ELF-1 (cell line): ENCODE measurements at regions not wholly inside any gene's neighbourhood (a gene's known extent, or its start where the extent isn't known, plus 50 kb on each side); places are given as distances from the start of the nearest gene placed in this dataset.
"Not testable (repeated sequence)": the region's sequence is repeated elsewhere in the genome, so short reads cannot be mapped to it uniquely, and the experiment has no call there.

Source experiments
- DNase-seq: peaks from one replicate; pipeline ENCODE4 v3.0.0-alpha.2; 2016; ENCODE audit warnings: low read depth, low spot score

DNA sequence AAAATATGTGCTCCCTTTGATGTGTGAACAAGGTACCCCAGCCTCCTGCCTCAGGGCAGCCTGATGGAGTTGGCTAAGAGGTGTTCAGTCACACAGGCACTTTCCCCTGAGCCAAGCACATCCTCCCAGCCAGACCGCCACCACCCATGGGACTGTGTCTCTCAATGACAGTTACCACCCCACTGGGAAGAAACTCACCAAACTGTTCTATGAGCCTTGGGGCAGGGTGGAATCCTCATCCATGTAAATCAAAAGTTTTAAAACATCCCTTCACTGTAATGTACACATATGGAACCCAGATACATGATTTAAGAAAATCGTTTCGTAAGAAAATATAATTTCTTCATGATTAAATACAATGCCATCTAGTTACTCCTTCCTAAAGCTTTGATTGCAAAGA lies 138.4 kb upstream of the LSM14A start:
- DNase-seq, result no peak

DNA sequence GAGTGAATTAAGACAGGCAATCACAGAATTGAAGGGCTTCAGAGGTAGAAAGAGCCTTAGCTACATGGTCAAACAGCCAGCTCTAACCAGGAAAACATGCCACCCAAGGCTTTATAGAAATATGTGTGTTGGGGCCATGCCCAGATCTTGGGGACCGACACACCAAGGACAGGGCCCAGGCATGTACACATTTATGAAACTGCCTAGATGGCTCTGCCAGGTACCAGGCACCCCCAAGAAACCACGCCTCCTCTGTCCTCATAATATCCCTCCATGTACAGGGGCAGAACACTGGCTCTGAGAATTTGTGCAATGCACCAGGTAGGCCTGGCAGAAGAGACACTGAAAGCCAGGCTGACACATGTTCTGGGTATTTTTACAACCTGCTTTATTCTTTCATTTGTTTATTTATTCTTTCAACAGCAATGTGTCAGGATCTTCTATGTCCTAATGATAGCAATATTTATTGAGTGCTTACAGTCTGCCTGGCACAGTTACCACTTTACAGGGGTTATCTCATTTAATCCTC lies 137.9 kb upstream of the LSM14A start:
- no peak for DNase-seq

DNA sequence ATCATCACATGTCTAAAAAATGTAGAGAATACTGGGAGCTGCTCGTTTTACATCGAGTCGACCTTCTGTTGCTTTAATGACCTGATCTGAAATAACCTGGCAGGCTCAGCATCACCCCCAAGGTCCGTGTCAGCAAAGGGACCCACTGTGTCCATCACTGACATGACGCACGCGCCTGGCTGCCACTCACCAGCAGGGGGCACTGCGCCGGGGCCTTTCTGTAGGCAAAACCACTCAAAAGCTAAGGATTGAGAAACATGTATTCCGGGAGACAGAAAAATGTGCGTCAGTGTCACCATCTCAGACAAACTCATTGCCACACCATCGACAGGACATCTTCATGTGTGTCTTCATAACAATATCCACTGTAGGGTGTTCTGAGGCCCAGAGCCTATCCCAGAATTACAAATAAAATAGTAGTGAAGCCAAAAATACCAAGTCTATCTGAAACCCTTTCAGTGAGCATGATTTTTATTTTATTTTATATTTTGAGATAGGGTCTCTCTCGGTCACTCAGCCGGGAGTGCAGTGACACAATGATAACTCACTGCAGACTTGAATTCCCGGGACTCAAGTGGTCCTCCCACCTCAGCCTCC lies 130.3 kb upstream of the LSM14A start:
- DNase-seq, result peak; percentile 70

GRCh38 chr19:34044021-34044420 lies 128.3 kb upstream of the LSM14A start:
- DNase-seq, result peak; percentile 71

DNA sequence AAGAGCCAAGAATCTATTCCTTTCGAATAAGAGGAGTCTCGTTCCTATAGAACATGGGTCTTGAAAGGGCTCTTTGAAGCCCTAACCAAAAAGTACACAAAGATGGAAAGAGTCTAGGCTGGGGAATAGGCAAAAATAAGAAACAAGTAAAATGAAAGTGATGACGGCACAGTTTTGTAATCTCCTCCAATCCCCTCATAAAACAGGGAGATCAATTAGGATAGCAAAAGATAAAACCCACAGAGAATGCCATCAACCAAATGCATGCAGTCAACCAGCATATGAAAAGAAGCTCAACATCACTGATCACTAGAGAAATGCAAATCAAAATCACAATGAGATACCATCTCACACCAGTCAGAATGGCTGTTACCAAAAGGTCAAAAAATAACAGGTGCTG lies 122.4 kb upstream of the LSM14A start:
- no peak for DNase-seq

DNA sequence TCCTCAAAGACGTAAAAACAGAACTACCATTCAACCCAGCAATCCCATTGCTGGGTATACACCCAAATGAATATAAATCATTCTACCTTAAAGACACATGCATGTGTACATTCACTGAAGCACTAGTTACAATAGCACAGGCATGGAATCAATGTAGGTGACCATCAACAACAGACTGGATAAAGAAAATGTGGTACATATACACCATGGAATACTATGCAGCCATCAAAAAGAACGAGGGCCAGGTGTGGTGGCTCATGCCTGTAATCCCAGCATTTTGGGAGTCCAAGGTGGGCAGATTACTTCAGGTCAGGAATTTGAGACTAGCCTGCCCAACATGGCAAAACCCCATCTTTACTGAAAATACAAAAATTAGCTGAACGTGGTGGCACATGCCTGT lies 121.9 kb upstream of the LSM14A start:
- DNase-seq, result not testable (repeated sequence)

DNA sequence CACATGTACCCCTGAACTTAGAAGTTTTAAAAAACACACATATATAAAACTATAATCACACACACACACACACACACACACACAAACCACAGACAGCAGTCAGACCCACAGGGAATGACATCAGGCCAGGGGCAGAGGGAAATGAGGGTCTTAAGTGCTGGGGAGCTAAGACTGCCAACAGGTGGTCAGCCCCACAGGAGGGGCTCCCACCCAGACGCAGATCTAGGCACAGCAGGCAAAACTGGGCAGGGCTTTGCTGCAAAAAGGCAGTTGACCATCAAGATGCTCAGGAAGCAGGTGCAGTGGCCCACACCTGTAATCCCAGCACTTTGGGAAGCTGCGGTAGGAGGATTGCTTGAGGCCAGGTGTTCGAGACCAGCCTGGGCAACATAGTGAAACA lies 121.0 kb upstream of the LSM14A start:
- DNase-seq, result no peak

DNA sequence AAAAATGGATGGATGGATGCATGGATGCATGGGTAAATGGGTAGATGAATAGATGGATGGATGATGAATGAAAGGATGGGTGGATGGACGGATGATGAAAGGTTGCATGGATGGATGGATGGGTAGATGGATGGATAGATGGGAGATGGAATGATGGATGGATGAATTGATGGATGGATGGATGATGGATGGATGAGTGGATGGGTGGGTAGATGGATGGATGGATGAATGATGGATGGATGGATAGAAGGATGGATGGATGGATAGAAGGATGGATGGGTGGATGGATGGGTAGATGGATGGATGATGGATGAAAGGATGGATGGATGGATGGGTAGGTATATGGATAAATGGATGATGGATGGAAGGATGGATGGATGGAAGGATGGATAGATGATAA lies 115.1 kb upstream of the LSM14A start:
- DNase-seq, result no peak

DNA sequence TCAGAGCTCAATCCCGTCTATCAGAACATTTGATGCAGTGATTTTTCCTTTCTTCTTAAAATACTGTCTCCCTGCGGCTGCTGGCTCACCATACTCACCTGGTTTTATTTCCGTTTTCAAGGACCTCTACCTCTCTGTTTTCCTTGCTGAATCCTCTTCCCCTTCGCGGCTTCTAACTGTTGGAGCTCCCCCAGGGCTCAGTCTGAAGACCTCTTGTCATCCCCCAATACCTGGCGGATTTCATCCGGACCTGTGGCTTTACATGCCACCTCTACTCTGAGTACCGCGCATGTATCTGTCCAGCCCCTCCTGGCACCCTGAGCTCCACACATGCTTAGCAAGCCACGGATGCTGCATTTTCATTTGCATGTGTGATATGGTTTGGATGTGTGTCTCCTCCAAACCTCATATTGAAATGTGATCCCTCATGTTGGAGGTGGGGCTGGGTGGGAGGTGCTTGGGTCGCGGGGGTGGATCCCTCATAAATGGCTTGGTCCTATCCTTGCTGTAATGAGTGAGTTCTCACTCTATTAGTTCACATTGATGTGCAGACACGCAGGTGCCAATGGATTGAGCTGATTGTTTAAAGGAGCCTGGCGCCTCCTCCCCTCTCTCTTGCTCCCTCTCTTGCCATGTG lies 106.2 kb upstream of the LSM14A start:
- DNase-seq, result no peak

DNA sequence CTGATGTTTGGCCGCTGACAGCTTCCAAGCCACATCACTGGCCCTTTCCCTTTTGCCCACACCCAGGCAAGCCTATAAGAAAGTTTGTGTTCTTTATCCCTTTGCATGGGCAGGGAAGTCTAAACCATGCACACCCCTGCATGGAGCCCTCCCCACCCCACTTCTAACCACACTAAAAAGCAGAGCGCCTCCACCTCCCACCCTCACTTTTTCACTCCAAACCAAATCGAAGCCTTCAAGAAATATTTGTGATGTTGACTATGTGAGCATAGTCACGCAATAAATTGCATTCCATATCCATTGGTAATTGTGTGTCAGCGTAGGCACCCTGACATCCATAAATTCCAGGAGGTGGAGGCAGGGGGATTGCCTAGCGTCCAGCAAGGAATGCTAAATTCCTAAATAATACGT lies 104.4 kb upstream of the LSM14A start:
- no peak for DNase-seq

GRCh38 chr19:34075661-34076091 lies 96.6 kb upstream of the LSM14A start:
- DNase-seq, result no peak

- DNase-seq, result peak; percentile 80
Measured at GRCh38 chr19:34082289-34083077, 89.8 kb upstream of the LSM14A start.

GRCh38 chr19:34084396-34085145 lies 87.7 kb upstream of the LSM14A start:
- DNase-seq, result peak; percentile 11

- peak; percentile 61 for DNase-seq
Measured at GRCh38 chr19:34085336-34085735, 87.0 kb upstream of the LSM14A start.

DNA sequence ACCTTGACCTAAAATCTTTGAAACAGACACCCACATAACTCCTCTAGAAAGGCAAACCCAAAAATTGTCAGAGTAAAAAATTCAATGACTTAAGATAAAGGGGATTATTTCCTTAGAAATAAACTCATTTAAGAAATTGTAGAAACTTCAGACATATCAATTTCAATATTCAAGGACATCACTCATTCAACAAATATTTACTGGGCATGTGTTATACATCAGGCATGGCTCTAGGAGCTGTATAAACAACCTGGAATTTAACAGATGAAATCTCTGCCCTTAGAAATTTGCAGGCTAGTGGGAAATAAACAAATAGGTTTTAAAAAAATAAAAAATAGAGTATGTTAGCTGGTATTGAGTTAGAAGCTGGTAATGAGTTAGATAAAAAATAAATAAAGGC lies 84.0 kb upstream of the LSM14A start:
- no peak for DNase-seq

GRCh38 chr19:34089566-34089965 lies 82.7 kb upstream of the LSM14A start:
- DNase-seq, result no peak

DNA sequence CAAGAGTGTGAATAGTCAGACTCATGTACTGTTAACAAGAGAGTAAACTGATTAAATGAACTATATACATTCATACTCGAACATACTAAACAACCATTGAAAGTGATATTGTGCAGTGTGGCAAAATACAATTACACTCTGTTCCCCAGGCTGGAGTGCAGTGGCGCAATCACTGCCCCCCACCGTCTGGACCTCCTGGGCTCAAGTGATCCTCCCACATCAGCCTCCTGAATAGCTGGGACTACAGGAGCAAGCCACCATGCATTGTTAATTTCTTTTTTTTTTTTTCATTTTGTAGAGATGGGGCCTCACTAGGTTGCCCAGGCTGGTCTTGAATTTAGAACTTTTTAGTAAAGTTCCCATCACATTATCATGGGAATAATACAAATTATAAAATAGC lies 77.3 kb upstream of the LSM14A start:
- DNase-seq, result no peak

DNA sequence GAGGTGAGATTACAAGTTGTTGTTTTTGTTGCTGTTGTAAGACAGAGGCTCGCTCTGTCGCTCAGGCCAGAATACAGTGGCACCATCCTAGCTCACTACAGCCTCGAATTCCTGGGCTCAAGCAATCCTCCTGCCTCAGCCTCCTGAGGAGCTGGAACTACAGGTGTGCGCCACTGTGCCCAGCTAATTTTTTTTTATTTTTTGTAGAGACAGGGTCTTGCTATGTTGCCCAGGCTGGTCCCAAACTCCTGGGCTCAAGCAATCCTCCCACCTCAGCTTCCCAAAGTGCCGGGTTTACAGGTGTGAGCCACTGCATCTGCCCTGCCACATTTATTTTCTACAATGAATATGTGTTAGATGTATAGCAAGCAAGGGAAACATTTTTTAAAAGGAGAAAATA lies 76.9 kb upstream of the LSM14A start:
- not testable (repeated sequence) for DNase-seq

GRCh38 chr19:34096020-34096915 lies 76.0 kb upstream of the LSM14A start:
- DNase-seq, result peak; percentile 51

DNA sequence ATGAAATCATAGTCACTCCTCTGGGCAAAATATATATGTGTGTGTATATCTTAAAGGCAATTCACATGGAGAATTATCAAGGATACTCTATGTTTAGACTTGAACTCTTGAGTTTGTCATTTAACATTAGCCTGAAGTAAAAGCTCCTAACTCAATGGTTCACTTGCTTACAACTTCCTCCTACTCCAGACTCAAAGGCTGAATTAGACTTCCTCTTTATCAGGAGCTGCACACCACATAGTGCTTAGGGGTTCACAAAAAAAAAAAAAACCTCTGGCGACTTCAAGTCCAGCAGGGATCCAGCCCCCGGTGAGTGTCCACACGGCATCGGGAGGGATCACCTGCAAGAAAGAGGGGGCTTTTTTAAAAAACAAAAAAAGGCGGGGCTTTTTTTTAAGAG lies 68.2 kb upstream of the LSM14A start:
- DNase-seq, result no peak

- DNase-seq, result no peak
Measured at GRCh38 chr19:34104557-34104956, 67.7 kb upstream of the LSM14A start.
